ENCODE measurements at regions not wholly inside any gene's neighbourhood (a gene's known extent, or its start where the extent isn't known, plus 50 kb on each side); places are given as distances from the start of the nearest gene placed in this dataset.

- H3K27ac ChIP-seq (ENCODE audit: low read depth), result no peak overlapping the region
- H3K4me1 Mint-ChIP-seq, result no peaks in the 10 kb centered on the region
- TF ChIP-seq CREB1 (CRISPR knock-in tag; IDR thresholded peaks at IDR 0.05; ENCODE audit: low read depth) (no peak), REST (IDR thresholded peaks at IDR 0.05; ENCODE audit: unreplicated experiment) (no peak), NANOG (IDR thresholded peaks at IDR 0.05; ENCODE audit: borderline replicate concordance) (no peak), CTCF (conservative IDR thresholded peaks at IDR 0.05; ENCODE audit: low read depth in 2 of 2) (no peak)
- no peak overlapping the region for H3K4me2 ChIP-seq
- no peaks in the 10 kb centered on the region for H3K4me1 ChIP-seq (ENCODE audit: insufficient read depth)
- peaks cover 3% of the 10 kb centered on the region for H3K27me3 Mint-ChIP-seq (ENCODE audit: insufficient read depth, low read depth, poor library complexity)
- H3K4me3 Mint-ChIP-seq, result no peak overlapping the region
- no peak for ATAC-seq
- H3K4me3 ChIP-seq, result no peak overlapping the region
- peaks cover 3% of the 10 kb centered on the region; the same call in 1 of the 2 replicates for H3K9me2 ChIP-seq (ENCODE audit: insufficient read depth)
- H3K79me2 ChIP-seq (replicated peaks; ENCODE audit: insufficient read depth), result no peaks in the 10 kb centered on the region
- no peaks in the 10 kb centered on the region for H3K36me3 ChIP-seq (ENCODE audit: insufficient read depth)
- no peaks in the 10 kb centered on the region; the same call in 2 of the 3 replicates for H3K36me3 Mint-ChIP-seq (ENCODE audit: low read depth)
- no peaks in the 10 kb centered on the region for H3F3A ChIP-seq (replicated peaks; ENCODE audit: low read depth)
- peaks cover 18% of the 10 kb centered on the region for H3K9me3 Mint-ChIP-seq
- no peak overlapping the region for H3K27ac Mint-ChIP-seq
- no peaks in the 10 kb centered on the region for H4K20me1 ChIP-seq (replicated peaks; ENCODE audit: insufficient read depth)
- H2AFZ ChIP-seq, result no peak overlapping the region
- no peaks in the 10 kb centered on the region for H3K27me3 ChIP-seq (ENCODE audit: insufficient read depth)
- DNase-seq (ENCODE audit: low spot score), result no peak
Measured at GRCh38 chr20:23223908-23224580, 126.5 kb upstream of the NXT1 start.

GRCh38 chr20:23222531-23223200 is 127.9 kb upstream of the NXT1 start:
- H3K4me3 ChIP-seq, result no peak overlapping the region
- ATAC-seq (no peak), DNase-seq (ENCODE audit: low spot score) (no peak)
- no peak overlapping the region for H3K27ac ChIP-seq (ENCODE audit: low read depth)
- H3F3A ChIP-seq (replicated peaks; ENCODE audit: low read depth), result no peaks in the 10 kb centered on the region
- Mint-ChIP-seq H3K4me3 (no peak overlapping the region), H3K9me3 (peaks cover 28% of the 10 kb centered on the region), H3K27me3 (ENCODE audit: insufficient read depth, low read depth, poor library complexity) (peaks cover 3% of the 10 kb centered on the region), H3K4me1 (no peaks in the 10 kb centered on the region), H3K36me3 (ENCODE audit: low read depth) (no peaks in the 10 kb centered on the region; the same call in 2 of the 3 replicates), H3K27ac (no peak overlapping the region)
- H3K4me2 ChIP-seq, result no peak overlapping the region
- H2AFZ ChIP-seq, result no peak overlapping the region
- H3K36me3 ChIP-seq (ENCODE audit: insufficient read depth), result no peaks in the 10 kb centered on the region
- no peaks in the 10 kb centered on the region for H3K4me1 ChIP-seq (ENCODE audit: insufficient read depth)
- TF ChIP-seq EZH2phosphoT487 (IDR thresholded peaks at IDR 0.05; ENCODE audit: unreplicated experiment) (no peak), NANOG (IDR thresholded peaks at IDR 0.05; ENCODE audit: borderline replicate concordance) (no peak)
- peaks cover 3% of the 10 kb centered on the region; the same call in 1 of the 2 replicates for H3K9me2 ChIP-seq (ENCODE audit: insufficient read depth)
- H4K20me1 ChIP-seq (replicated peaks; ENCODE audit: insufficient read depth), result no peaks in the 10 kb centered on the region
- no peaks in the 10 kb centered on the region for H3K27me3 ChIP-seq (ENCODE audit: insufficient read depth)
- no peaks in the 10 kb centered on the region for H3K79me2 ChIP-seq (replicated peaks; ENCODE audit: insufficient read depth)
